ENCODE measurements at regions not wholly inside any gene's neighbourhood (a gene's known extent, or its start where the extent isn't known, plus 50 kb on each side); places are given as distances from the start of the nearest gene placed in this dataset.
"Not testable (repeated sequence)": the region's sequence is repeated elsewhere in the genome, so short reads cannot be mapped to it uniquely, and the experiment has no call there.

- TF ChIP-seq, protein P1, sequence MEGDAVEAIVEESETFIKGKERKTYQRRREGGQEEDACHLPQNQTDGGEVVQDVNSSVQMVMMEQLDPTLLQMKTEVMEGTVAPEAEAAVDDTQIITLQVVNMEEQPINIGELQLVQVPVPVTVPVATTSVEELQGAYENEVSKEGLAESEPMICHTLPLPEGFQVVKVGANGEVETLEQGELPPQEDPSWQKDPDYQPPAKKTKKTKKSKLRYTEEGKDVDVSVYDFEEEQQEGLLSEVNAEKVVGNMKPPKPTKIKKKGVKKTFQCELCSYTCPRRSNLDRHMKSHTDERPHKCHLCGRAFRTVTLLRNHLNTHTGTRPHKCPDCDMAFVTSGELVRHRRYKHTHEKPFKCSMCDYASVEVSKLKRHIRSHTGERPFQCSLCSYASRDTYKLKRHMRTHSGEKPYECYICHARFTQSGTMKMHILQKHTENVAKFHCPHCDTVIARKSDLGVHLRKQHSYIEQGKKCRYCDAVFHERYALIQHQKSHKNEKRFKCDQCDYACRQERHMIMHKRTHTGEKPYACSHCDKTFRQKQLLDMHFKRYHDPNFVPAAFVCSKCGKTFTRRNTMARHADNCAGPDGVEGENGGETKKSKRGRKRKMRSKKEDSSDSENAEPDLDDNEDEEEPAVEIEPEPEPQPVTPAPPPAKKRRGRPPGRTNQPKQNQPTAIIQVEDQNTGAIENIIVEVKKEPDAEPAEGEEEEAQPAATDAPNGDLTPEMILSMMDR (IDR thresholded peaks at IDR 0.05; ENCODE audit: low read depth, low read length): not testable (repeated sequence)
- not testable (repeated sequence) for TF ChIP-seq EZH2phosphoT487 (IDR thresholded peaks at IDR 0.05; ENCODE audit: low read depth)
These were observed 131.7 kb downstream of the TNFRSF13B start for GRCh38 chr17:16840219-16840618.

All from OCI-LY3 (cell line).